Panc1 (cell line): ENCODE measurements at regions not wholly inside any gene's neighbourhood (a gene's known extent, or its start where the extent isn't known, plus 50 kb on each side); places are given as distances from the start of the nearest gene placed in this dataset.

Source experiments
- CTCF ChIP-seq: fragments of 450-650 bp; IDR thresholded peaks from 2 replicates; pipeline ENCODE4 v1.5.1; 2017; ENCODE audit warnings: mild to moderate bottlenecking
- POLR2AphosphoS5 ChIP-seq: IDR thresholded peaks from 2 replicates; pipeline ENCODE4 v1.6.1; 2012; ENCODE audit warnings: mild to moderate bottlenecking, low read depth, low read length, moderate library complexity
- REST ChIP-seq, 2 experiments: IDR thresholded peaks; 2 replicates each; pipeline ENCODE4 v1.6.1; 2011 to 2012; ENCODE audit warnings: low read depth in 2 of 2, control low read depth in 1 of 2, low read length in 1 of 2, mild to moderate bottlenecking in 1 of 2, moderate library complexity in 1 of 2; ENCODE audit not compliant: insufficient read depth in 1 of 2
- SIN3A ChIP-seq: IDR thresholded peaks from 2 replicates; pipeline ENCODE4 v1.6.1; 2012; ENCODE audit warnings: low read depth, mild to moderate bottlenecking, low read length, moderate library complexity, borderline replicate concordance; ENCODE audit not compliant: insufficient read depth
- TCF7L2 ChIP-seq: IDR thresholded peaks from 2 replicates; pipeline ENCODE4 v1.6.1; 2011; ENCODE audit warnings: mild to moderate bottlenecking, low read depth, low read length, inconsistent platforms

DNA sequence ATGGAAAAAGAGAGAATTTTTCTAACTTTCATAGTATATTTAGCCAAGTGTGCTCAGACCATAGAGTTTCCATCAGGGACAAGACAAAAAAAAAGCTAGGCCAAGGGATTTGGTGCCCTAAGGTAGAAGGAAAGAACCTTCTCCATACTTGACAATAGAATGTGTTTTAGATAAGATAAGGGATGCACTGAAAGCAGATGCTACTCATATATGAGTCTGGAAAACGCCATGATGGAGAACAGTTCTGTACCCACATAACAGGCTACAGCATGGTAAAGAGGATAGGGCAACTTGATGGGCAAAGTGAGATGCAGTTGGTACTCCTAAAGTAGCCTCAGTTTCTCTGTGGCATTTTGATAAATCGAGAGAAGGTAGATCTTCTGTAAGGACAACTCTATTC, 216.4 kb upstream of the NECTIN3 start:
- TF ChIP-seq CTCF: no peak
- TF ChIP-seq REST (IDR thresholded peaks at IDR 0.05; ENCODE audit: insufficient read depth in 1 of 2, low read depth in 2 of 2, low read length in 1 of 2): no peak
- no peak for TF ChIP-seq TCF7L2
- no peak for TF ChIP-seq POLR2AphosphoS5
- no peak for TF ChIP-seq SIN3A
